Tibial nerve (tissue), 4 donors: ENCODE measurements at regions not wholly inside any gene's neighbourhood (a gene's known extent, or its start where the extent isn't known, plus 50 kb on each side); places are given as distances from the start of the nearest gene placed in this dataset.

Experiments
- DNase-seq, 2 donors: peaks; one replicate each; pipeline ENCODE4 v3.0.0-alpha.2; 2019; ENCODE audit warnings: low spot score in 2 of 2
- H3K27ac ChIP-seq, 4 donors: fragments of 200-600 bp; sonication (generic) in 3 of 4; one replicate each; pipeline ENCODE4 v1.5.1; 2017 to 2019; ENCODE audit warnings: mild to moderate bottlenecking in 1 of 4
- H3K27me3 ChIP-seq, 2 donors: fragments of 200-600 bp; sonication (generic) in 1 of 2; one replicate each; pipeline versions ENCODE4 v1.5.1 to v1.6.0; 2017 to 2019
- H3K36me3 ChIP-seq, 3 donors: fragments of 200-600 bp; sonication (generic); one replicate each; pipeline ENCODE4 v1.5.1; 2018 to 2019
- H3K4me1 ChIP-seq, 4 donors: fragments of 200-600 bp; sonication (generic) in 3 of 4; one replicate each; pipeline ENCODE4 v1.5.1; 2017 to 2019
- H3K4me3 ChIP-seq, 4 donors: fragments of 200-600 bp; sonication (generic) in 3 of 4; one replicate each; pipeline ENCODE4 v1.5.1; 2017 to 2019; ENCODE audit warnings: mild to moderate bottlenecking in 1 of 4, moderate library complexity in 1 of 4
- H3K9me3 ChIP-seq, 4 donors: fragments of 200-600 bp; sonication (generic) in 3 of 4; one replicate each; pipeline ENCODE4 v1.5.1; 2017 to 2019
- CTCF ChIP-seq, 5 experiments: fragments of 200-600 bp in 3 of 5; fragments of 450-650 bp in 2 of 5; sonication (generic) in 3 of 5; IDR thresholded peaks; one replicate each; pipeline ENCODE4 v1.5.1; 2016 to 2019; ENCODE audit warnings: antibody characterized with exemption in 5 of 5, mild to moderate bottlenecking in 3 of 5, moderate library complexity in 2 of 5
- EP300 ChIP-seq, 2 donors: sonication (generic); formaldehyde crosslinking; IDR thresholded peaks; one replicate each; pipeline ENCODE4 v1.6.1; 2017; ENCODE audit warnings: antibody characterized with exemption in 2 of 2, mild to moderate bottlenecking in 1 of 2
- POLR2A ChIP-seq, 2 donors: fragments of 450-650 bp; IDR thresholded peaks; one replicate each; pipeline ENCODE4 v1.6.1; 2017; ENCODE audit warnings: antibody characterized with exemption in 2 of 2, mild to moderate bottlenecking in 2 of 2, moderate library complexity in 2 of 2
- WGBS, 2 donors: methylation state at CpG; one replicate each; pipeline ENCODE4 v1.1.5; 2018; 5-methylcytosine and 5-hydroxymethylcytosine counted together

DNA sequence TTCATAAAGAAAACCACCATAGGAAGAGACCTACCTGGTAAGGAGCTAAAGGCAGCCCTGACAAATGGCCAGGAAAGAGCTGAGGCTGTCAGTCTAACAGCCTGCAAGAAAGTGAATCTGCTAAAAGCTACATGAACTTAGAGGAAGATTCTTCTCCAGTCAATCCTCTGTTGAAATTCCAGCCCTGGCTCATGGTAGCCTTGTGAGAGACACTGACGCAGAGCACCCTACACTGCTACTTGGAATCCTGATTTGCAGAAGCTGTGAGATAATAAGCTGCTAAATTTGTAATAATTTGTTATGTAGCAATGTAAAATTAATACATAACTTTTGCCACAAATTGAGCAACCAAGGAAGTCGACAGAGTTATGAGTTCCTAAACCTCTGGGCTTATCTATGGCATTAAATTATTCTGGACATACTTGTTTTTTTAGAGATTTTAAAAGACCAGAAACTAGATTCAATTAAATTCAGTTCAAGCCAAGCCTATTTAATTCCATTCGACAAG lies 257.0 kb downstream of the ETNK1 start:
- H3K27ac ChIP-seq, result no peak overlapping the region
- H3K27me3 ChIP-seq, result no peaks in the 10 kb centered on the region
- no peak overlapping the region for H3K4me3 ChIP-seq
- no peaks in the 10 kb centered on the region for H3K4me1 ChIP-seq
- 85 to 86% methylated on average over 3 of the region's 3 CpGs for WGBS, 2 donors
- H3K9me3 ChIP-seq, result no peaks in the 10 kb centered on the region
- no peaks in the 10 kb centered on the region for H3K36me3 ChIP-seq
- DNase-seq, result no peak
- TF ChIP-seq POLR2A (IDR thresholded peaks at IDR 0.05) (no peak), CTCF (IDR thresholded peaks at IDR 0.05) (no peak), EP300 (IDR thresholded peaks at IDR 0.05) (no peak)

GRCh38 chr12:22882559-22882958 lies 257.6 kb downstream of the ETNK1 start:
- no peak for DNase-seq
- H3K27me3 ChIP-seq, result no peaks in the 10 kb centered on the region
- no peak for TF ChIP-seq POLR2A (IDR thresholded peaks at IDR 0.05)
- TF ChIP-seq CTCF (IDR thresholded peaks at IDR 0.05), result no peak
- no peak for TF ChIP-seq EP300 (IDR thresholded peaks at IDR 0.05)
- H3K4me3 ChIP-seq, result no peak overlapping the region
- no peaks in the 10 kb centered on the region for H3K36me3 ChIP-seq
- WGBS, 2 donors, result 83 to 86% methylated on average over 2 of the region's 2 CpGs
- H3K27ac ChIP-seq, result no peak overlapping the region
- no peaks in the 10 kb centered on the region for H3K4me1 ChIP-seq
- H3K9me3 ChIP-seq, result no peaks in the 10 kb centered on the region

DNA sequence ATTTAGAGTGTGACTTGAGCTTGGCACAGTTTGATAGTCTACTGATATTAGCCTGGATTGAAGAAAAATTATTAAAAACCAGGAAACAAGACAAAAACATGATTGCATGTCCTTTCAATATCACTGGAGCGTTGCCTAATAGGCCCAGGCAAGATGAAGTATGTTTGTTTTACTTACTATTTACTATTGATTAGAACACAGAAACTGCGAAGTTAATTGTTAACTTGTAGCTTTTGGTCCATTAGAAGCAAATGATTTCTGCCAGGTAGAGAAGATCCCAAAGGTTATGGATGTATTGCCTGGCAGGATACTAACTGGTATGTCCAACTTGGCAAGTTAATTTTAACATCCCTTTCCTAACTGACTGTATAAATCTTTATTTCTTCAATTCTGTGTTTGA lies 268.9 kb downstream of the ETNK1 start:
- H3K27me3 ChIP-seq, result no peaks in the 10 kb centered on the region
- no peak overlapping the region for H3K4me3 ChIP-seq
- no peak overlapping the region for H3K27ac ChIP-seq
- WGBS, 2 donors, result 58 to 62% methylated on average over 2 of the region's 2 CpGs
- TF ChIP-seq POLR2A (IDR thresholded peaks at IDR 0.05) (no peak), EP300 (IDR thresholded peaks at IDR 0.05) (no peak), CTCF (IDR thresholded peaks at IDR 0.05) (no peak)
- H3K9me3 ChIP-seq, result no peaks in the 10 kb centered on the region
- no peaks in the 10 kb centered on the region for H3K36me3 ChIP-seq
- H3K4me1 ChIP-seq, result no peaks in the 10 kb centered on the region
- DNase-seq, result no peak

DNA sequence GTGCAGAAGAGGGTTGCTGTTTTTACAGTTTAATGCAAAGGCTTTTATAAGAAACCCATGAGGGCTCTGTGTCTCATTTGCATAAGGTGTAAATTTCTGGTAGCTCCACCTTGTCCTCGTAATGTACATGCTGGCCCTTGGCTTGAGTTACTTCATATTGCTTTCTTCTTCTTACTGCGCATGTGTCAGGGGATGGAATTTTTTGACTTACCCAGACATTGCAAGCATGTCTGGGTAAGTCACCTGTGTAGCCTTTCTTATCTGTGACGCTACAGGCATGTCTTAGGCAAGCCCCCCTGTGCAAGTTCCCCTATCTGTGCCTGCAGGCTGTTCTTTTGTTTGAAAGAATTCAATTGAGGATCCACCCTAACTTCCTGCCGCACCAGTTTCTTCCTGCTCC lies 274.2 kb downstream of the ETNK1 start:
- 73 to 76% methylated on average over 4 of the region's 4 CpGs for WGBS, 2 donors
- TF ChIP-seq CTCF (IDR thresholded peaks at IDR 0.05) (no peak), EP300 (IDR thresholded peaks at IDR 0.05) (no peak), POLR2A (IDR thresholded peaks at IDR 0.05) (no peak)
- Histone ChIP-seq H3K4me1 (no peaks in the 10 kb centered on the region), H3K4me3 (no peak overlapping the region), H3K36me3 (no peaks in the 10 kb centered on the region), H3K27ac (no peak overlapping the region), H3K9me3 (peaks cover 0 to 5% (median 0%) of the 10 kb centered on the region in 4 donors), H3K27me3 (no peaks in the 10 kb centered on the region)
- DNase-seq, result no peak

DNA sequence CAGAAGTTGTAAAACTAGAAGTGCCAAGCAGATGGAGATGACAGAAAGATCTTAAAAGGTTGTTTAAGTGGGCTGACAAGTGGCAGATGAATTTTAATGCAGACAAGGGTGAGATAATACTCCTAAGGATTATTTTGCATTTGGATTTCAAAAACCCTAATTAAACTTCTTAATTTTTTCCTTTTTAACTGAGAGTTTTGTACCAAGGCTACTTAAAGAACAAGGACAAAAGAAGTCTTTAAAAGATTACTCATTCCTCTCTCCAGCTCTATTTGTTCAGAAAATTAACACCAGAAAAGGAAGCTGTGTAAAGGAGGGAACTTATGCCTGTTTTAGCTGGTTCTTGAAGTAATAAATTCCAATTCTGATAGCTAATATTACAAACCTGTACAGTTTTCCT lies 275.4 kb downstream of the ETNK1 start:
- H3K4me3 ChIP-seq, result no peak overlapping the region
- H3K9me3 ChIP-seq, result peaks cover 0 to 5% (median 0%) of the 10 kb centered on the region in 4 donors
- H3K4me1 ChIP-seq, result no peaks in the 10 kb centered on the region
- H3K27me3 ChIP-seq, result no peaks in the 10 kb centered on the region
- no peak for DNase-seq
- H3K36me3 ChIP-seq, result no peaks in the 10 kb centered on the region
- H3K27ac ChIP-seq, result no peak overlapping the region
- no peak for TF ChIP-seq POLR2A (IDR thresholded peaks at IDR 0.05)

DNA sequence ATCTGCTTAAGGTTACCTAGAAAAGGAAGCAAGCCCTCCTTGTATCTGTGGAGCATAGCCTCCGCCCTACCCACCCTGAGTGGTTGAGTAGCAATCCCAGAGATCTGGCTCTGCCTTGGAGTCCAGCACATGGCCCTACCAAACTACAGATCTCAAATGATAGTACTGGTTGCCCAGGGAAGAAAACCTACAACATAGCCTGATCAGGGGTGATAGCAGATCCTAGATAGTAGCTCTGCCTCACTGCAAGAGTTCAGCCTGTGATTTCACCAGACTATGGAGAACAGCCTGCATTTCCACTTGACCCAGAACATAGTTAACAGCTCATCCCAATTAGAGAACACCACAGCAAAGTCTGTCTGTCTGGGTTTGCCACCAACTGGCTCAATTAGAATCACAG lies 279.5 kb downstream of the ETNK1 start:
- no peak for DNase-seq
- WGBS, 2 donors, result 55 to 83% methylated on average over 1 of the region's 1 CpG
- Histone ChIP-seq H3K4me1 (no peaks in the 10 kb centered on the region), H3K9me3 (peaks cover 0 to 5% (median 0%) of the 10 kb centered on the region in 4 donors), H3K27me3 (no peaks in the 10 kb centered on the region), H3K27ac (no peak overlapping the region), H3K36me3 (no peaks in the 10 kb centered on the region), H3K4me3 (no peak overlapping the region)
- TF ChIP-seq CTCF (IDR thresholded peaks at IDR 0.05) (no peak), EP300 (IDR thresholded peaks at IDR 0.05) (no peak), POLR2A (IDR thresholded peaks at IDR 0.05) (no peak)
